ENCODE measurements at regions not wholly inside any gene's neighbourhood (a gene's known extent, or its start where the extent isn't known, plus 50 kb on each side); places are given as distances from the start of the nearest gene placed in this dataset.

DNA sequence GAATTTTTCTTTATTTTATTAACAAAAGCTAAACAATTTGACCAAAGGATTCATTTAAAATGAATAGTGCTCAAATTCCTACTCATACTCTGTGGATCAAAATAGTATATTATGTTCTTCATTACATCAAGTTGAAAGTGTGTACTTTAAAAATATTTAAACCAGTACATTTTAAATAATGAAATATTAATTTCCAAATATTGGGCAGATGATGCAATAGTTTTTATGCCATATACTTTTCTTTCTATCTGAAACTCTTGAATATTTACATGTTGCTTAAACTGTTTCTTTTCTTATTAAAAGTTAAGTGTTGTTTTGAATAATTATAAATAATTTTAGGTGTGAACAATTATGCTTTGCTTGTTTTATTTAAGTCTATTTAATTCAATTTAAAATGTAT lies 144.7 kb upstream of the TMPRSS15 start:
- TF ChIP-seq POLR2A (IDR thresholded peaks at IDR 0.05): no peak
- TF ChIP-seq, protein P1, sequence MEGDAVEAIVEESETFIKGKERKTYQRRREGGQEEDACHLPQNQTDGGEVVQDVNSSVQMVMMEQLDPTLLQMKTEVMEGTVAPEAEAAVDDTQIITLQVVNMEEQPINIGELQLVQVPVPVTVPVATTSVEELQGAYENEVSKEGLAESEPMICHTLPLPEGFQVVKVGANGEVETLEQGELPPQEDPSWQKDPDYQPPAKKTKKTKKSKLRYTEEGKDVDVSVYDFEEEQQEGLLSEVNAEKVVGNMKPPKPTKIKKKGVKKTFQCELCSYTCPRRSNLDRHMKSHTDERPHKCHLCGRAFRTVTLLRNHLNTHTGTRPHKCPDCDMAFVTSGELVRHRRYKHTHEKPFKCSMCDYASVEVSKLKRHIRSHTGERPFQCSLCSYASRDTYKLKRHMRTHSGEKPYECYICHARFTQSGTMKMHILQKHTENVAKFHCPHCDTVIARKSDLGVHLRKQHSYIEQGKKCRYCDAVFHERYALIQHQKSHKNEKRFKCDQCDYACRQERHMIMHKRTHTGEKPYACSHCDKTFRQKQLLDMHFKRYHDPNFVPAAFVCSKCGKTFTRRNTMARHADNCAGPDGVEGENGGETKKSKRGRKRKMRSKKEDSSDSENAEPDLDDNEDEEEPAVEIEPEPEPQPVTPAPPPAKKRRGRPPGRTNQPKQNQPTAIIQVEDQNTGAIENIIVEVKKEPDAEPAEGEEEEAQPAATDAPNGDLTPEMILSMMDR (IDR thresholded peaks at IDR 0.05 in 8 of 11, conservative IDR thresholded peaks at IDR 0.05 in 3 of 11): no peak
- TF ChIP-seq POLR2AphosphoS5 (IDR thresholded peaks at IDR 0.05): no peak
